ENCODE measurements at regions not wholly inside any gene's neighbourhood (a gene's known extent, or its start where the extent isn't known, plus 50 kb on each side); places are given as distances from the start of the nearest gene placed in this dataset.

GRCh38 chr6:169937389-169938261 lies 186.2 kb downstream of the ERMARD start:
- intact Hi-C loops (cut with micrococcal nuclease): no loop called here

- intact Hi-C loops (cut with micrococcal nuclease): no loop called here
Observed at GRCh38 chr6:169936355-169936975, 185.0 kb downstream of the ERMARD start.

GRCh38 chr6:169935861-169936260 lies 184.4 kb downstream of the ERMARD start:
- intact Hi-C loops (cut with micrococcal nuclease): no loop called here

GRCh38 chr6:169935348-169935718 lies 183.9 kb downstream of the ERMARD start:
- intact Hi-C loops (cut with micrococcal nuclease): no loop called here

GRCh38 chr6:169934699-169935347 lies 183.4 kb downstream of the ERMARD start:
- intact Hi-C loops (cut with micrococcal nuclease): no loop called here

GRCh38 chr6:169933839-169934698 lies 182.6 kb downstream of the ERMARD start:
- intact Hi-C loops (cut with micrococcal nuclease): no loop called here

GRCh38 chr6:169933251-169933821 lies 181.9 kb downstream of the ERMARD start:
- intact Hi-C loops (cut with micrococcal nuclease): no loop called here

- intact Hi-C loops (cut with micrococcal nuclease): no loop called here
Observed at GRCh38 chr6:169932491-169932890, 181.1 kb downstream of the ERMARD start.

- intact Hi-C loops (cut with micrococcal nuclease): no loop called here
Observed at GRCh38 chr6:169931261-169931660, 179.8 kb downstream of the ERMARD start.

- intact Hi-C loops (cut with micrococcal nuclease): no loop called here
Observed at GRCh38 chr6:169930799-169931198, 179.4 kb downstream of the ERMARD start.

GRCh38 chr6:169927711-169928110 lies 176.3 kb downstream of the ERMARD start:
- intact Hi-C loops (cut with micrococcal nuclease): no loop called here

GRCh38 chr6:169926617-169927417 lies 175.4 kb downstream of the ERMARD start:
- intact Hi-C loops (cut with micrococcal nuclease): no loop called here

- intact Hi-C loops (cut with micrococcal nuclease): no loop called here
Observed at GRCh38 chr6:169923468-169924464, 172.3 kb downstream of the ERMARD start.

GRCh38 chr6:169921853-169922824 lies 170.7 kb downstream of the ERMARD start:
- intact Hi-C loops (cut with micrococcal nuclease): no loop called here

- intact Hi-C loops (cut with micrococcal nuclease): no loop called here
Observed at GRCh38 chr6:169921217-169921616, 169.8 kb downstream of the ERMARD start.

- intact Hi-C loops (cut with micrococcal nuclease): no loop called here
Observed at GRCh38 chr6:169920359-169921020, 169.1 kb downstream of the ERMARD start.

- intact Hi-C loops (cut with micrococcal nuclease): no loop called here
Observed at GRCh38 chr6:169918954-169919549, 167.6 kb downstream of the ERMARD start.
